ENCODE measurements at regions not wholly inside any gene's neighbourhood (a gene's known extent, or its start where the extent isn't known, plus 50 kb on each side); places are given as distances from the start of the nearest gene placed in this dataset.

DNA sequence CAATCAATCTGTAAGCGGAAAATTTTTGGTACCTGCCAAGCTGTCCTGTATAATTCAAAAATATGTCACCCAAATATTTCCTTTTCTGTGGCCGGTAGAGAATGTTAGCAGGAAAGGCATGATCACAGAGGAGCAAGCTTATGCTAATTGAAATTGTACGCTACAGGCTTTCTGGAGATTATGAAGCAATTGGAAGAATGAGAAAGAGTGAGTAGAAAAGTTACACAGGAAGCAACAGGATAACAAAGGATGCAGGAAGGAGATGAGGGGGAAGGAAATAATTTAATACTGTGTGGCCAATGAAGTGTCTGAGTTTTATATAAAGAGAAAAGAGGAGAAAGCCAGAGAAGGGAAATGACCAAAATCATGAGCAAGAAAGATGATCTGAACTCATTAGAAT, 627.2 kb upstream of the STXBP6 start:
- no peaks in the 10 kb centered on the region for H3K36me3 Mint-ChIP-seq (ENCODE audit: low read depth)
- peaks cover 3% of the 10 kb centered on the region for H3K9me3 Mint-ChIP-seq
- no peak for DNase-seq (ENCODE audit: low read depth, low spot score)
- no peak overlapping the region for H3K4me3 Mint-ChIP-seq
- no peaks in the 10 kb centered on the region for H3K27me3 Mint-ChIP-seq (ENCODE audit: low read depth)
- H3K27ac Mint-ChIP-seq (ENCODE audit: unreplicated experiment): no peak overlapping the region
- H3K4me1 Mint-ChIP-seq: no peaks in the 10 kb centered on the region
- TF ChIP-seq, protein P1, sequence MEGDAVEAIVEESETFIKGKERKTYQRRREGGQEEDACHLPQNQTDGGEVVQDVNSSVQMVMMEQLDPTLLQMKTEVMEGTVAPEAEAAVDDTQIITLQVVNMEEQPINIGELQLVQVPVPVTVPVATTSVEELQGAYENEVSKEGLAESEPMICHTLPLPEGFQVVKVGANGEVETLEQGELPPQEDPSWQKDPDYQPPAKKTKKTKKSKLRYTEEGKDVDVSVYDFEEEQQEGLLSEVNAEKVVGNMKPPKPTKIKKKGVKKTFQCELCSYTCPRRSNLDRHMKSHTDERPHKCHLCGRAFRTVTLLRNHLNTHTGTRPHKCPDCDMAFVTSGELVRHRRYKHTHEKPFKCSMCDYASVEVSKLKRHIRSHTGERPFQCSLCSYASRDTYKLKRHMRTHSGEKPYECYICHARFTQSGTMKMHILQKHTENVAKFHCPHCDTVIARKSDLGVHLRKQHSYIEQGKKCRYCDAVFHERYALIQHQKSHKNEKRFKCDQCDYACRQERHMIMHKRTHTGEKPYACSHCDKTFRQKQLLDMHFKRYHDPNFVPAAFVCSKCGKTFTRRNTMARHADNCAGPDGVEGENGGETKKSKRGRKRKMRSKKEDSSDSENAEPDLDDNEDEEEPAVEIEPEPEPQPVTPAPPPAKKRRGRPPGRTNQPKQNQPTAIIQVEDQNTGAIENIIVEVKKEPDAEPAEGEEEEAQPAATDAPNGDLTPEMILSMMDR (conservative IDR thresholded peaks at IDR 0.05): no peak

GRCh38 chr14:25667387-25667786, 617.4 kb upstream of the STXBP6 start:
- Mint-ChIP-seq H3K36me3 (ENCODE audit: low read depth) (no peaks in the 10 kb centered on the region), H3K4me1 (no peaks in the 10 kb centered on the region), H3K27me3 (ENCODE audit: low read depth) (no peaks in the 10 kb centered on the region), H3K27ac (ENCODE audit: unreplicated experiment) (no peak overlapping the region), H3K9me3 (no peaks in the 10 kb centered on the region), H3K4me3 (no peak overlapping the region)
- no peak for DNase-seq (ENCODE audit: low read depth, low spot score)
- TF ChIP-seq, protein P1 (conservative IDR thresholded peaks at IDR 0.05): no peak

DNA sequence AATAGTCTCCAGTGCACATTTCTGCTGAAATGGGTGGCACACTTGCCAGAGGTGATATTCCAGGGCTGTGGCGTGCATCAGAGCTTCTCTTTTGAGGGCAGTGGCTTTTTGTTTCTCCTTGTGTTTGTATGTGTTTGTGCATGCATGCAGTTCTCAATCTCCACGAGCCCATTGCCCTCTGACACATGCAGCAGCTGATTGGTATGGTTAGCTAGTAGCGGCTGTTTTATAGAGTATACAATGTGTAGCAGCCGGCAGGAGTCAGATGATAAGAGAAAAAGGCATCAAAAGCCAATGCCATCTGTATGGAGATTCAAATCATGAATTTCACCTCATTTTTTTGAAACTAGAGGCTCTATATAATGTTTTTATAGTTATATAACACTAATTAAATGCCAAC, 616.9 kb upstream of the STXBP6 start:
- Mint-ChIP-seq H3K27me3 (ENCODE audit: low read depth) (no peaks in the 10 kb centered on the region), H3K36me3 (ENCODE audit: low read depth) (no peaks in the 10 kb centered on the region), H3K4me1 (no peaks in the 10 kb centered on the region), H3K4me3 (no peak overlapping the region), H3K9me3 (no peaks in the 10 kb centered on the region), H3K27ac (ENCODE audit: unreplicated experiment) (no peak overlapping the region)
- TF ChIP-seq, protein P1 (conservative IDR thresholded peaks at IDR 0.05): no peak
- no peak for DNase-seq (ENCODE audit: low read depth, low spot score)

DNA sequence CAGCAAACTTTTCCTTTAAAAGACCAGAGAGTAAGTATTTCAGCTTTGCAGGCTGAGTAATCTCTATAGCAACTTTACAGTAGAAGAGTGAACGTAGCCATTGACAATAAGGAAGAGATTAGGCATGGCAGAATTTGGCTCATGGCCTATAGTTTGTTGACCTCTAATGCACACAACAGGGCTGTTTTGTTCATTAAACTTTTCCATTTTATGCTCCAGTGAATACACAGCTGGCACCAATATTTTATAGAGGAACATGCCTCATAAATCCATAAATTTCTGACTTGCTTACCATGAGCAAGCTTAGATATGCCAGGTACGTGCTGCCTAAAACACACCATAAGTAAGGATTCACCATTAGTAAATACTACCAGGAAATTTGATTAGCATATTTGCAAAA, 609.0 kb upstream of the STXBP6 start:
- TF ChIP-seq, protein P1 (conservative IDR thresholded peaks at IDR 0.05): no peak
- Mint-ChIP-seq H3K4me1 (no peaks in the 10 kb centered on the region), H3K27ac (ENCODE audit: unreplicated experiment) (no peak overlapping the region), H3K9me3 (peaks cover 2% of the 10 kb centered on the region), H3K36me3 (ENCODE audit: low read depth) (no peaks in the 10 kb centered on the region), H3K27me3 (ENCODE audit: low read depth) (no peaks in the 10 kb centered on the region), H3K4me3 (no peak overlapping the region)
- DNase-seq (ENCODE audit: low read depth, low spot score): no peak

DNA sequence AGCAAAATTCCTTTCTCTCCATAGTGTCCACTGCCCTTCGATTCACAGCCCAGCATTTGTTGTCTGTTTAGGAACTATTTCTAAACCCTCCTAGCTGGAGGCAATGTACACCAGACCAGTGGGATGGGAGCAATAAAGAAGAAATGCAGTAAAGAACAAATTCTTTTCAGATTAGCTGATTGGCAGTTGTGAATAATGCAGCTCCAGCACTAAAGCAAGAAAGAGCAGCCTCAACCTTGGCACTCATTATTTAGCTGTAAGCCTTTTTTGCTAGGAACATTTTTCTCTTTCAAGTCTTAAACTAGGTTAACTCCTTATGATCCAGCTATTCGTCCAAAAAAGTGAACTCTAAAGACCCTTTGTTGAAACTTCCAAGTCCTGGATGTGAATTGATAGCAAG, 580.5 kb upstream of the STXBP6 start:
- Mint-ChIP-seq H3K4me3 (no peak overlapping the region), H3K27ac (ENCODE audit: unreplicated experiment) (no peak overlapping the region), H3K9me3 (no peaks in the 10 kb centered on the region), H3K4me1 (peaks cover 18% of the 10 kb centered on the region), H3K27me3 (ENCODE audit: low read depth) (no peaks in the 10 kb centered on the region), H3K36me3 (ENCODE audit: low read depth) (no peaks in the 10 kb centered on the region)
- no peak for DNase-seq (ENCODE audit: low read depth, low spot score)
- TF ChIP-seq, protein P1 (conservative IDR thresholded peaks at IDR 0.05): no peak

- no peak for DNase-seq (ENCODE audit: low read depth, low spot score)
- H3K36me3 Mint-ChIP-seq (ENCODE audit: low read depth): no peaks in the 10 kb centered on the region
Observed at GRCh38 chr14:25628978-25629377, 579.0 kb upstream of the STXBP6 start.

More at GRCh38 chr14:25628978-25629377, 579.0 kb upstream of the STXBP6 start:
- Mint-ChIP-seq H3K27ac (ENCODE audit: unreplicated experiment) (no peak overlapping the region), H3K4me1 (peaks cover 18% of the 10 kb centered on the region), H3K27me3 (ENCODE audit: low read depth) (no peaks in the 10 kb centered on the region), H3K9me3 (no peaks in the 10 kb centered on the region), H3K4me3 (no peak overlapping the region)
- TF ChIP-seq, protein P1 (conservative IDR thresholded peaks at IDR 0.05): no peak

Measured in neural crest cell (in vitro differentiated cells).